ENCODE measurements at regions not wholly inside any gene's neighbourhood (a gene's known extent, or its start where the extent isn't known, plus 50 kb on each side); places are given as distances from the start of the nearest gene placed in this dataset.

DNA sequence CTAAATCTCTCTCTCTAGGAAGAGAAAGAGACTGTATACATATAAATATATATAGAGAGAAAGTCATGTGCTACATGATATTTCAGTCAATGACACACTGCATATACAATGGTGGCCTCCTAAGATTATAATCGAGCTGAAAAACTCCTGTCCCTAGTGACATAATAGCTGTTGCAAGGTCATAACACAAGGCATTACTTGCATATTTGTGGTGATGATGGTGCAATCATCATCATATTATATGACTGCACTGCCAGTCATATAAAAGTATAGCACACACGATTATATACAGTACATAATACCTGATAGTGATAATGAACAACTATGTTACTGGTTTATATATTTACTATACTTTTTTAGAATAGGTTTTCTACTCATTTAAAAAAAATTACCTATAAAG is 316.7 kb downstream of the FGFR2 start:
- DNase-seq (ENCODE audit: low read depth, low spot score) (no peak), FAIRE-seq (no peak)
- dilution Hi-C loops (cut with MboI; ENCODE audit: extremely low pct_ligation_motif_present, low sequenced_read_pairs), result no loop called here
- Histone ChIP-seq H3K79me2 (ENCODE audit: control insufficient read depth, insufficient read depth, low read length) (no peaks in the 10 kb centered on the region), H3K36me3 (ENCODE audit: control insufficient read depth in 2 of 2, extremely low read depth in 1 of 2, insufficient read depth in 2 of 2, low read length in 2 of 2) (no peaks in the 10 kb centered on the region), H3K9me3 (ENCODE audit: control insufficient read depth, low read depth, low read length) (no peaks in the 10 kb centered on the region), H3K4me2 (ENCODE audit: control insufficient read depth, extremely low read depth, insufficient read depth, low read depth, low read length) (no peak overlapping the region), H4K20me1 (ENCODE audit: control insufficient read depth, extremely low read depth, insufficient read depth, low read length) (no peaks in the 10 kb centered on the region), H3K27me3 (ENCODE audit: control insufficient read depth, extremely low read depth, insufficient read depth, low read length) (no peaks in the 10 kb centered on the region), H2AFZ (ENCODE audit: control insufficient read depth, low read length) (no peak overlapping the region), H3K27ac (ENCODE audit: control insufficient read depth, insufficient read depth, low read length) (no peak overlapping the region), H3K4me3 (ENCODE audit: control insufficient read depth in 2 of 3, extremely low read depth in 1 of 3, insufficient read depth in 2 of 3, low read depth in 1 of 3, low read length in 3 of 3) (no peak overlapping the region), H3K9ac (ENCODE audit: control insufficient read depth, extremely low read depth, insufficient read depth, low read length) (no peak overlapping the region), H3K4me1 (ENCODE audit: control insufficient read depth, extremely low read depth, insufficient read depth, low read length) (peaks cover 15% of the 10 kb centered on the region), H3K9me1 (ENCODE audit: control insufficient read depth, extremely low read depth, insufficient read depth, low read length) (no peaks in the 10 kb centered on the region)
- TF ChIP-seq, protein P1, sequence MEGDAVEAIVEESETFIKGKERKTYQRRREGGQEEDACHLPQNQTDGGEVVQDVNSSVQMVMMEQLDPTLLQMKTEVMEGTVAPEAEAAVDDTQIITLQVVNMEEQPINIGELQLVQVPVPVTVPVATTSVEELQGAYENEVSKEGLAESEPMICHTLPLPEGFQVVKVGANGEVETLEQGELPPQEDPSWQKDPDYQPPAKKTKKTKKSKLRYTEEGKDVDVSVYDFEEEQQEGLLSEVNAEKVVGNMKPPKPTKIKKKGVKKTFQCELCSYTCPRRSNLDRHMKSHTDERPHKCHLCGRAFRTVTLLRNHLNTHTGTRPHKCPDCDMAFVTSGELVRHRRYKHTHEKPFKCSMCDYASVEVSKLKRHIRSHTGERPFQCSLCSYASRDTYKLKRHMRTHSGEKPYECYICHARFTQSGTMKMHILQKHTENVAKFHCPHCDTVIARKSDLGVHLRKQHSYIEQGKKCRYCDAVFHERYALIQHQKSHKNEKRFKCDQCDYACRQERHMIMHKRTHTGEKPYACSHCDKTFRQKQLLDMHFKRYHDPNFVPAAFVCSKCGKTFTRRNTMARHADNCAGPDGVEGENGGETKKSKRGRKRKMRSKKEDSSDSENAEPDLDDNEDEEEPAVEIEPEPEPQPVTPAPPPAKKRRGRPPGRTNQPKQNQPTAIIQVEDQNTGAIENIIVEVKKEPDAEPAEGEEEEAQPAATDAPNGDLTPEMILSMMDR (optimal IDR thresholded peaks at IDR 0.05 in 1 of 3, IDR thresholded peaks at IDR 0.05 in 1 of 3, conservative IDR thresholded peaks at IDR 0.05 in 1 of 3; ENCODE audit: extremely low read depth in 1 of 3, insufficient read depth in 2 of 3, low read length in 3 of 3), result no peak
- no peak for TF ChIP-seq EZH2 (IDR thresholded peaks at IDR 0.05; ENCODE audit: low read length)

DNA sequence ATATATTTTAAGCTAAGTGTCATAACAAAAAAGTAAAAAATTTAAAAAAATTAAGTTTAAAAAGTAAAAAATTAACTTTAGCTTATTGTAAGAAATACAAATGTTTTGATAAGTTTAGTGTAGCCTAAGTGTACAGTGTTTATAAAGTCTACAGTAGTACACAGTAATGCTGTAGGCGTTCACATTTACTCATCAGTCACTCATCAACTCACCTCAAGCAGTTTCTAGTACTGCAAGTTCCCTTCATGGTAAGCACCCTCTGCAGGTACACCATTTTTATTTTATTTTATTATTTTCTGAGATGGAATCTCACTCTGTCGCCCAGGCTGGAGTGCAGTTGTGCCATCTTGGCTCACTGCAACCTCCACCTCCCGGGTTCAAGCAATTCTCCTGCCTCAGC is 316.0 kb downstream of the FGFR2 start:
- H3K27me3 ChIP-seq (ENCODE audit: control insufficient read depth, extremely low read depth, insufficient read depth, low read length), result no peaks in the 10 kb centered on the region
- no peaks in the 10 kb centered on the region for H3K9me3 ChIP-seq (ENCODE audit: control insufficient read depth, low read depth, low read length)
- H3K9me1 ChIP-seq (ENCODE audit: control insufficient read depth, extremely low read depth, insufficient read depth, low read length), result no peaks in the 10 kb centered on the region
- no peak for TF ChIP-seq EZH2 (IDR thresholded peaks at IDR 0.05; ENCODE audit: low read length)
- TF ChIP-seq, protein P1 (optimal IDR thresholded peaks at IDR 0.05 in 1 of 3, IDR thresholded peaks at IDR 0.05 in 1 of 3, conservative IDR thresholded peaks at IDR 0.05 in 1 of 3; ENCODE audit: extremely low read depth in 1 of 3, insufficient read depth in 2 of 3, low read length in 3 of 3), result no peak
- H3K36me3 ChIP-seq (ENCODE audit: control insufficient read depth in 2 of 2, extremely low read depth in 1 of 2, insufficient read depth in 2 of 2, low read length in 2 of 2), result no peaks in the 10 kb centered on the region
- no peak overlapping the region for H3K9ac ChIP-seq (ENCODE audit: control insufficient read depth, extremely low read depth, insufficient read depth, low read length)
- FAIRE-seq, result no peak
- no peak overlapping the region for H3K4me3 ChIP-seq (ENCODE audit: control insufficient read depth in 2 of 3, extremely low read depth in 1 of 3, insufficient read depth in 2 of 3, low read depth in 1 of 3, low read length in 3 of 3)
- DNase-seq (ENCODE audit: low read depth, low spot score), result no peak
- H3K4me1 ChIP-seq (ENCODE audit: control insufficient read depth, extremely low read depth, insufficient read depth, low read length), result peaks cover 15% of the 10 kb centered on the region
- no peak overlapping the region for H2AFZ ChIP-seq (ENCODE audit: control insufficient read depth, low read length)
- no peak overlapping the region for H3K27ac ChIP-seq (ENCODE audit: control insufficient read depth, insufficient read depth, low read length)
- H4K20me1 ChIP-seq (ENCODE audit: control insufficient read depth, extremely low read depth, insufficient read depth, low read length), result no peaks in the 10 kb centered on the region
- H3K79me2 ChIP-seq (ENCODE audit: control insufficient read depth, insufficient read depth, low read length), result no peaks in the 10 kb centered on the region
- dilution Hi-C loops (cut with MboI; ENCODE audit: extremely low pct_ligation_motif_present, low sequenced_read_pairs), result no loop called here
- H3K4me2 ChIP-seq (ENCODE audit: control insufficient read depth, extremely low read depth, insufficient read depth, low read depth, low read length), result no peak overlapping the region
